A673 (cell line): ENCODE measurements at regions not wholly inside any gene's neighbourhood (a gene's known extent, or its start where the extent isn't known, plus 50 kb on each side); places are given as distances from the start of the nearest gene placed in this dataset.

Experiments
- BruUV-seq: library from RNA; stranded (reverse); fragments of 400-500 nt; replicated peaks from 2 replicates; lab custom pipeline; 2021; lab: Mats Ljungman, UMichigan
- CTCF ChIA-PET: fragments of 300-600 bp; sonication (Branson Sonifier 250); formaldehyde crosslinking; loops from one replicate; lab custom pipeline; 2022; ENCODE audit warnings: antibody characterized with exemption; lab: Charles Lee
- POLR2A ChIA-PET: fragments of 300-600 bp; sonication (Branson Sonifier 250); formaldehyde crosslinking; loops from one replicate; lab custom pipeline; 2022; ENCODE audit warnings: antibody characterized with exemption; ENCODE audit not compliant: low non-redundant PET; lab: Charles Lee
- DNase-seq: peaks from one replicate; pipeline ENCODE4 v3.0.0-alpha.2; 2015; ENCODE audit warnings: low spot score
- H3K27ac ChIP-seq: fragments of 200-600 bp; sonication (generic); 2 replicates; pipeline ENCODE4 v1.5.1; 2016; ENCODE audit warnings: mixed run types, low read depth, mild to moderate bottlenecking, mixed read lengths, antibody characterized with exemption, low read length; ENCODE audit not compliant: poor library complexity, severe bottlenecking
- H3K27me3 ChIP-seq: fragments of 200-600 bp; sonication (generic); replicated peaks from 2 replicates; pipeline ENCODE4 v1.6.1; 2017; ENCODE audit warnings: mixed run types, low read depth, mild to moderate bottlenecking, mixed read lengths, antibody characterized with exemption, low read length; ENCODE audit not compliant: insufficient read depth, poor library complexity
- H3K36me3 ChIP-seq: fragments of 200-600 bp; sonication (generic); 2 replicates; pipeline ENCODE4 v1.6.1; 2016; ENCODE audit warnings: mixed run types, mild to moderate bottlenecking, mixed read lengths, antibody characterized with exemption, low read length; ENCODE audit not compliant: insufficient read depth, poor library complexity, severe bottlenecking
- H3K4me1 ChIP-seq: fragments of 200-600 bp; sonication (generic); 2 replicates; pipeline ENCODE4 v1.6.1; 2017; ENCODE audit warnings: mixed run types, mild to moderate bottlenecking, mixed read lengths, antibody characterized with exemption, low read length; ENCODE audit not compliant: insufficient read depth, poor library complexity, severe bottlenecking
- H3K4me3 ChIP-seq: fragments of 200-600 bp; sonication (generic); 2 replicates; pipeline ENCODE4 v1.5.1; 2016; ENCODE audit warnings: low read depth, mixed run types, mild to moderate bottlenecking, mixed read lengths, low read length; ENCODE audit not compliant: poor library complexity, severe bottlenecking
- H3K9me3 ChIP-seq: fragments of 200-600 bp; sonication (generic); 2 replicates; pipeline ENCODE4 v1.6.1; 2016; ENCODE audit warnings: mixed run types, low read depth, mild to moderate bottlenecking, mixed read lengths, antibody characterized with exemption, low read length; ENCODE audit not compliant: poor library complexity, severe bottlenecking
- CTCF ChIP-seq: fragments of 300-800, 200-600 bp; sonication (generic); conservative IDR thresholded peaks from 2 replicates; pipeline ENCODE4 v1.5.1; 2017; ENCODE audit warnings: low read depth, mild to moderate bottlenecking, antibody characterized with exemption, low read length, moderate library complexity, mixed read lengths
- EZH2 ChIP-seq: fragments of 200-600 bp; sonication (generic); IDR thresholded peaks from 2 replicates; pipeline ENCODE4 v1.6.1; 2017; ENCODE audit warnings: borderline replicate concordance, low read depth, mild to moderate bottlenecking, mixed read lengths, antibody characterized with exemption, low read length; ENCODE audit not compliant: poor library complexity, severe bottlenecking
- intact Hi-C: fragments of 100-400 bp; cut with micrococcal nuclease; formaldehyde crosslinking; loops from one replicate; pipeline ENCODE4 v1.10.0; 2022; ENCODE audit not compliant: unreplicated experiment

- Histone ChIP-seq H3K4me1 (no peaks in the 10 kb centered on the region), H3K27me3 (no peaks in the 10 kb centered on the region), H3K36me3 (no peaks in the 10 kb centered on the region), H3K9me3 (no peaks in the 10 kb centered on the region), H3K4me3 (no peak overlapping the region), H3K27ac (no peak overlapping the region)
- TF ChIP-seq EZH2 (no peak), CTCF (no peak)
- POLR2A ChIA-PET = interaction anchor here (0.5 kb wide), 2 partner anchors 73 to 855 kb away, joined by 3 to 4 read pairs; no protein-coding TSS in a partner anchor
- no TSS peak for BruUV-seq
- DNase-seq = no peak
- CTCF ChIA-PET = no interaction called here
- intact Hi-C loops = no loop called here
Measured at GRCh38 chr15:36172955-36173354, 406.5 kb upstream of the CDIN1 start.

GRCh38 chr15:36175186-36175740, 404.2 kb upstream of the CDIN1 start:
- Histone ChIP-seq H3K36me3 (no peaks in the 10 kb centered on the region), H3K4me1 (no peaks in the 10 kb centered on the region), H3K4me3 (no peak overlapping the region), H3K27ac (no peak overlapping the region), H3K27me3 (no peaks in the 10 kb centered on the region), H3K9me3 (no peaks in the 10 kb centered on the region)
- intact Hi-C loops = no loop called here
- no TSS peak for BruUV-seq
- no peak for DNase-seq
- POLR2A ChIA-PET = no interaction called here
- CTCF ChIA-PET = no interaction called here
- TF ChIP-seq CTCF (no peak), EZH2 (no peak)

- no peak overlapping the region for H3K4me3 ChIP-seq
- no peaks in the 10 kb centered on the region for H3K36me3 ChIP-seq
- BruUV-seq = no TSS peak
- H3K27ac ChIP-seq = no peak overlapping the region
- no peaks in the 10 kb centered on the region for H3K27me3 ChIP-seq
- no peak for TF ChIP-seq EZH2
- no peak for TF ChIP-seq CTCF
- ChIA-PET POLR2A (no interaction called here), CTCF (no interaction called here)
- no peaks in the 10 kb centered on the region for H3K9me3 ChIP-seq
- H3K4me1 ChIP-seq = no peaks in the 10 kb centered on the region
- DNase-seq = no peak
- intact Hi-C loops = no loop called here
Measured at GRCh38 chr15:36175741-36176291, 403.6 kb upstream of the CDIN1 start.
